ENCODE measurements at regions not wholly inside any gene's neighbourhood (a gene's known extent, or its start where the extent isn't known, plus 50 kb on each side); places are given as distances from the start of the nearest gene placed in this dataset.

DNA sequence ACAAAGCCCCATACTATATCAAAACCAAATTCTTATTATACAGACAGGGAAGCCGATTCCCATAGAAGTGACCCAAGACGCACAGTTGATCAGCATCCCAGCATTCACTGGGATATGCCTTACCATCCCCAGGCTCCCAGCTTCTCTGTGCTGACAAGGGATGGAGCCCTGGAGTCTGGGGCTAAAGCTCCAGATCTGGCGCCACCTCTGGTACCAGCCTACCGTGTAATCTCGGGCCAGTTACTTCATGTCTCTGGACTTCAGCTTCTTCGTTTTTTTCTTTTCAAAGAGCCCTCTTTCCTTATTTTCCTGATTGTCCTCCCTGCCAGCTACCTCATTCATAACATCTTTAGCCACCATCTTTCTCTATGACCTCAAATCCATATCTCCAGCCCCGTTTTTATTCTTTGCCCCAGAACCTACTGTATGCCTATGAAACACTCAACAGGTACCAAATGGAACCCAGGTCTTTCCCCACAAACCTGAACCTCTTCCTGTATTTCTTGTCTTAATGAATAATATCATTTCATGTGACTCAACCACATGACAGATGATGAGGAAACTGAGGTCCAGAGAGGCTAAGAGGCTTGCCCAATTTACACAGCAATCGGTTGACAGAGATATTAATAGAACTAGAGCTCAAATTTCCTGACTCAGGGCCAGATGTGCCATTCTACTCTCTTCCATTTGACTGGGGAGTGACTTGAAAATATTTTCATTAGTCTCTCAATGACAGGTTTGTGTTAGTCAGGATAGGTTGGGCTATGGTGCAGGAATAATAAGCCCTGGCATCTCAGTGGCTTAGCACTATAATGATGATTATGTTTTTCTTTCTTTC lies 85.4 kb upstream of the TLE3 start:
- Mint-ChIP-seq H3K4me1 (ENCODE audit: low read depth) (peaks cover 4% of the 10 kb centered on the region), H3K36me3 (ENCODE audit: insufficient read depth) (no peaks in the 10 kb centered on the region), H3K27me3 (peaks cover 92% of the 10 kb centered on the region), H3K9me3 (ENCODE audit: low read depth) (no peaks in the 10 kb centered on the region), H3K27ac (no peak overlapping the region), H3K4me3 (ENCODE audit: low read depth) (no peak overlapping the region)
- TF ChIP-seq, protein P1, sequence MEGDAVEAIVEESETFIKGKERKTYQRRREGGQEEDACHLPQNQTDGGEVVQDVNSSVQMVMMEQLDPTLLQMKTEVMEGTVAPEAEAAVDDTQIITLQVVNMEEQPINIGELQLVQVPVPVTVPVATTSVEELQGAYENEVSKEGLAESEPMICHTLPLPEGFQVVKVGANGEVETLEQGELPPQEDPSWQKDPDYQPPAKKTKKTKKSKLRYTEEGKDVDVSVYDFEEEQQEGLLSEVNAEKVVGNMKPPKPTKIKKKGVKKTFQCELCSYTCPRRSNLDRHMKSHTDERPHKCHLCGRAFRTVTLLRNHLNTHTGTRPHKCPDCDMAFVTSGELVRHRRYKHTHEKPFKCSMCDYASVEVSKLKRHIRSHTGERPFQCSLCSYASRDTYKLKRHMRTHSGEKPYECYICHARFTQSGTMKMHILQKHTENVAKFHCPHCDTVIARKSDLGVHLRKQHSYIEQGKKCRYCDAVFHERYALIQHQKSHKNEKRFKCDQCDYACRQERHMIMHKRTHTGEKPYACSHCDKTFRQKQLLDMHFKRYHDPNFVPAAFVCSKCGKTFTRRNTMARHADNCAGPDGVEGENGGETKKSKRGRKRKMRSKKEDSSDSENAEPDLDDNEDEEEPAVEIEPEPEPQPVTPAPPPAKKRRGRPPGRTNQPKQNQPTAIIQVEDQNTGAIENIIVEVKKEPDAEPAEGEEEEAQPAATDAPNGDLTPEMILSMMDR (IDR thresholded peaks at IDR 0.05; ENCODE audit: unreplicated experiment), result no peak
- no peak for DNase-seq (ENCODE audit: low spot score, unreplicated experiment)

DNA sequence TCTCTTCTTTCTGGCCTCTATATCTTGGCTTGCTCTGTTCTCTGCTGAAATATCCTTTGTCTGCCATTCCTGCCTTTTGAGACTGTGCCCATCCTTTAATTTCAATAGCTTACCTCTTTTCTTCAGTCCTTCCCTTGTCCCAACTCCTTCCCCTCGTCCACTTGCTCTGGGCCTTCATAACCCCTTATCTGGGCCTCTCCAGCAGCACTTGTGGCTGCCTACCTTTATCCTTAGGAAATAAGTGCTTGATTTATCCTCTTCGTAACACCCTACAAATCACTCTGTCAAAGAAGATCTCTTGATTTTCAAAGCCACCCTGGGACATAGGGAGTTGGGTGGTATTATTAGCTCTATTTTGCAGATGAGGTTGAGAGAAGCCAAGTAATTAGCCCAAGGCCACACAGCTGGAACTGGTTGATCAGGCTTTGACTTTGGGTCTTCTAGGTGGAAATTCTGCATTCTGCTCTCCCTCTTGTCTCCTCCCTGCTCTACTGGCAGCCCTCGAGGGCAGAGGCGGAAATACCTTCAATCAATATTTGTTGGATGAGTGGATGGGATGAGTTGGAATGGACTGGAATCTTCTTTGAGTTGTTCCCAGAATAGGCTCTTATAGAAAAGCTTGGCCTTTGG lies 84.0 kb upstream of the TLE3 start:
- DNase-seq (ENCODE audit: low spot score, unreplicated experiment), result no peak
- TF ChIP-seq, protein P1 (IDR thresholded peaks at IDR 0.05; ENCODE audit: unreplicated experiment), result no peak
- Mint-ChIP-seq H3K4me1 (ENCODE audit: low read depth) (peaks cover 4% of the 10 kb centered on the region), H3K27ac (no peak overlapping the region), H3K4me3 (ENCODE audit: low read depth) (no peak overlapping the region), H3K9me3 (ENCODE audit: low read depth) (no peaks in the 10 kb centered on the region), H3K27me3 (peaks cover 81% of the 10 kb centered on the region), H3K36me3 (ENCODE audit: insufficient read depth) (no peaks in the 10 kb centered on the region)

DNA sequence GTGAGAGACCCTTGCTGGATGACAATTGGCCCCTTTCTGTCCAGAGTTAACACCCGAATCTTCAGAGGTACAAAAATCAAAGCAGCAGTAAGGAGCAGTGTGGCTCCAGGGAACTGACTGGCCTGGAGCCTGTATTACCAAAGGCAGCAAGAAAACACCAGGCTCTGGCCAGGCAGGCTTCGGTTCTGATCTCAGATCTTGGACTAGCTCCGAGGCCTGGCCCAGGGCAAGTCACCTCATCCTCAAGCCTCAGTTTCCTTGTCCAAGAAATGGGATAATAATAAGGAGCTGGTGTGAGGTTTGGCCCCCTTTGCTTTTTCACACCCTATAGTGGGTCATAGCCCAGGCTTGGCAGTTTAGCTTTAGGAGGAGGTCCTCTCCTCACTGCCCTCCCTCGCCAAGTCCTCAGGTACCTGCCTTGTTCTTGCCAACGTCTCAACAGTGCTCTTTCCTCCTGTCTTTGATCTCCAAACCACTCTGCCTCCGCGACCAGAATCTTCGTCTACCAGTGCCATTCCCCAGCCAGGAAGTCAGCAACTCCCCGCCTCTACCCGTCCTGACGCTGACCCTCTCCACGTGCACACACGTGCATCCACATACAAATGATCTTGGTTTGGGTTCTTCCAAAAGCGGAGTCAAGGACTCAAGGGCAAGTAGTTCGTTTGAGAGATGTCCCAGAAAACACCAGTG lies 82.6 kb upstream of the TLE3 start:
- H3K4me1 Mint-ChIP-seq (ENCODE audit: low read depth), result peaks cover 4% of the 10 kb centered on the region
- TF ChIP-seq, protein P1 (IDR thresholded peaks at IDR 0.05; ENCODE audit: unreplicated experiment), result no peak
- peaks cover 71% of the 10 kb centered on the region for H3K27me3 Mint-ChIP-seq
- no peak overlapping the region for H3K4me3 Mint-ChIP-seq (ENCODE audit: low read depth)
- no peak for DNase-seq (ENCODE audit: low spot score, unreplicated experiment)
- no peak overlapping the region for H3K27ac Mint-ChIP-seq
- H3K36me3 Mint-ChIP-seq (ENCODE audit: insufficient read depth), result no peaks in the 10 kb centered on the region
- no peaks in the 10 kb centered on the region for H3K9me3 Mint-ChIP-seq (ENCODE audit: low read depth)

DNA sequence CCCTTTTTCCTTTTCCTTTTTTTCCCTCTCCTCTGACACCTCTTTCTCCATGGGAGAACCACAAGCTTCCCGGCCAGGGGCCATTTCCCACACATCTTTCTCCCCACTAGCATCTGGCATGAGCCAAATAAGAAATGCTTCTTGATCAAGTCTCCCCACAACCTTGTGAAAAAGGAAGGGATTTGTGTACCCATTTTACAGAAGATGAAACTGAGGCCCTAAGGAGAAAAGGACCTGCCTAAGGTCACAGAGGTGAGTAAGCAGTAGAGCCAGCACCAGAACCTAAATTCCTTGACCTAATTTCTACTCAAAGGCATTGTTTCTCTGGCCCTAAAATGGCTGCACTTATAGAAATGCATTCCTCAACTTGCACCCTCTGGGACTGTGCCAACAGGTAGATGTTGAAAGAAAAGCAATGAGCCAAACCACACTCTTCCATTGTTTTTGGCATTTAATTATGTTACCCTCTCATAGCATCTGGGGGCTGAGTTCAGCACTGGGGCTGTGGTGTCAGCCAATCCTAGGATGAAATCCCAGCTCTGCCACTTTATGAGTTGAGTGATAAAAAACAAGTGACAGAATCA lies 81.7 kb upstream of the TLE3 start:
- Mint-ChIP-seq H3K4me1 (ENCODE audit: low read depth) (peaks cover 4% of the 10 kb centered on the region), H3K27me3 (peaks cover 64% of the 10 kb centered on the region), H3K36me3 (ENCODE audit: insufficient read depth) (no peaks in the 10 kb centered on the region), H3K9me3 (ENCODE audit: low read depth) (no peaks in the 10 kb centered on the region), H3K27ac (no peak overlapping the region), H3K4me3 (ENCODE audit: low read depth) (no peak overlapping the region)
- no peak for DNase-seq (ENCODE audit: low spot score, unreplicated experiment)
- TF ChIP-seq, protein P1 (IDR thresholded peaks at IDR 0.05; ENCODE audit: unreplicated experiment), result no peak

Measured in progenitor cell of endocrine pancreas (in vitro differentiated cells).